ENCODE measurements at regions not wholly inside any gene's neighbourhood (a gene's known extent, or its start where the extent isn't known, plus 50 kb on each side); places are given as distances from the start of the nearest gene placed in this dataset.

DNA sequence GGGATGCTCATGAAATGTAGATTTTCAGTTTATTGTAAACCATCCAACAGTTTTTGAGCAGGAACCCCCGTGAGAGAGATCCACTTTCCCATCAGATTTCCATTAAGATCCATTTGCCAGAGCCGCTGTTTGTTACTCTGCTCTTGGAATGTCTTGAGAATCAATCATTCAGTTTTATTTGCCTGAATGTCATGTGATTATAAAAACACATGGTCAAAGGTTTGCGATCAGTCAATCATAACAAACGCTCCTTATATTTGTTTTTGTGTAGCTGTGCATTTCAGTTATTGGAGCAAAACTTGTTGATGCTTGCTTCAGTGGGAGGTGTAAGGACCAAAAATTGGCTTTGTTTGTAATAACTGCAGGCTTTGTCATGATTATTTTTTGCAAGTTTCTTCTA is 155.8 kb upstream of the RHOBTB1 start:
- TF ChIP-seq, protein P1, sequence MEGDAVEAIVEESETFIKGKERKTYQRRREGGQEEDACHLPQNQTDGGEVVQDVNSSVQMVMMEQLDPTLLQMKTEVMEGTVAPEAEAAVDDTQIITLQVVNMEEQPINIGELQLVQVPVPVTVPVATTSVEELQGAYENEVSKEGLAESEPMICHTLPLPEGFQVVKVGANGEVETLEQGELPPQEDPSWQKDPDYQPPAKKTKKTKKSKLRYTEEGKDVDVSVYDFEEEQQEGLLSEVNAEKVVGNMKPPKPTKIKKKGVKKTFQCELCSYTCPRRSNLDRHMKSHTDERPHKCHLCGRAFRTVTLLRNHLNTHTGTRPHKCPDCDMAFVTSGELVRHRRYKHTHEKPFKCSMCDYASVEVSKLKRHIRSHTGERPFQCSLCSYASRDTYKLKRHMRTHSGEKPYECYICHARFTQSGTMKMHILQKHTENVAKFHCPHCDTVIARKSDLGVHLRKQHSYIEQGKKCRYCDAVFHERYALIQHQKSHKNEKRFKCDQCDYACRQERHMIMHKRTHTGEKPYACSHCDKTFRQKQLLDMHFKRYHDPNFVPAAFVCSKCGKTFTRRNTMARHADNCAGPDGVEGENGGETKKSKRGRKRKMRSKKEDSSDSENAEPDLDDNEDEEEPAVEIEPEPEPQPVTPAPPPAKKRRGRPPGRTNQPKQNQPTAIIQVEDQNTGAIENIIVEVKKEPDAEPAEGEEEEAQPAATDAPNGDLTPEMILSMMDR (IDR thresholded peaks at IDR 0.05) = no peak
- TF ChIP-seq POLR2A (IDR thresholded peaks at IDR 0.05) = no peak

All from uterus (tissue), 2 donors.